IMR-90 (cell line): ENCODE measurements at regions not wholly inside any gene's neighbourhood (a gene's known extent, or its start where the extent isn't known, plus 50 kb on each side); places are given as distances from the start of the nearest gene placed in this dataset.

ENCODE experiments used
- ATAC-seq: fragments of 200-7000 bp; cut with Tn5 transposase; 2 replicates; pipeline ENCODE4 v1.9.1; 2020; ENCODE audit warnings: low read depth, mild to moderate bottlenecking, moderate library complexity
- BruUV-seq: library from RNA; stranded (reverse); fragments of 400-500 nt; replicated peaks from 2 replicates; lab custom pipeline; 2021; lab: Mats Ljungman, UMichigan
- CTCF ChIA-PET: fragments of 300-600 bp; formaldehyde crosslinking; extraction: SDS; loops from one replicate; lab custom pipeline; 2021; ENCODE audit warnings: antibody characterized with exemption; lab: Yijun Ruan, JAX
- POLR2A ChIA-PET: fragments of 300-600 bp; sonication (Branson Sonifier 250); formaldehyde crosslinking; loops from one replicate; lab custom pipeline; 2022; ENCODE audit warnings: antibody characterized with exemption; ENCODE audit not compliant: unreplicated experiment; lab: Charles Lee
- DNase-seq: peaks from one replicate; pipeline ENCODE4 v3.0.0; 2013
- H2AFZ ChIP-seq: replicated peaks from 2 replicates; pipeline ENCODE3; 2013; ENCODE audit warnings: low read length, mild to moderate bottlenecking; ENCODE audit not compliant: poor library complexity
- H2AK5ac ChIP-seq: 2 replicates; pipeline ENCODE4 v1.6.1; 2013; ENCODE audit warnings: low read depth, low read length, inconsistent platforms
- H2AK9ac ChIP-seq: replicated peaks from 2 replicates; pipeline ENCODE3; 2013; ENCODE audit warnings: mild to moderate bottlenecking, low read depth, low read length, moderate library complexity; ENCODE audit not compliant: poor library complexity
- H2BK120ac ChIP-seq: 2 replicates; pipeline ENCODE4 v1.6.1; 2013; ENCODE audit warnings: low read depth, low read length, inconsistent platforms
- H2BK15ac ChIP-seq: 3 replicates; pipeline ENCODE4 v1.6.1; 2013; ENCODE audit warnings: low read depth, low read length, inconsistent platforms
- H2BK20ac ChIP-seq: 2 replicates; pipeline ENCODE4 v1.6.1; 2013; ENCODE audit warnings: low read depth, mild to moderate bottlenecking, inconsistent platforms, low read length, moderate library complexity
- H2BK5ac ChIP-seq: 2 replicates; pipeline ENCODE4 v1.6.1; 2013; ENCODE audit warnings: mild to moderate bottlenecking, low read depth, low read length, inconsistent platforms; ENCODE audit not compliant: poor library complexity, severe bottlenecking
- H3K14ac ChIP-seq: replicated peaks from 2 replicates; pipeline ENCODE4 v1.6.1; 2013; ENCODE audit warnings: low read depth, low read length, inconsistent platforms
- H3K18ac ChIP-seq: 2 replicates; pipeline ENCODE4 v1.6.1; 2013; ENCODE audit warnings: low read depth, low read length, control low read depth
- H3K23ac ChIP-seq: 2 replicates; pipeline ENCODE4 v1.6.1; 2013; ENCODE audit warnings: low read depth, low read length, inconsistent platforms
- H3K27ac ChIP-seq: 2 replicates; pipeline ENCODE4 v1.5.1; 2013; ENCODE audit warnings: mild to moderate bottlenecking, control low read depth, low read length; ENCODE audit not compliant: insufficient read depth
- H3K27me3 ChIP-seq: 2 replicates; pipeline ENCODE4 v1.6.1; 2013; ENCODE audit warnings: low read length; ENCODE audit not compliant: control insufficient read depth, insufficient read depth
- H3K36me3 ChIP-seq: 2 replicates; pipeline ENCODE4 v1.6.1; 2013; ENCODE audit warnings: low read length, mixed read lengths; ENCODE audit not compliant: control insufficient read depth, insufficient read depth
- H3K4ac ChIP-seq: 2 replicates; pipeline ENCODE4 v1.6.1; 2013; ENCODE audit warnings: low read depth, low read length, inconsistent platforms
- H3K4me1 ChIP-seq: 2 replicates; pipeline ENCODE4 v1.6.1; 2013; ENCODE audit warnings: low read length, mixed read lengths; ENCODE audit not compliant: control insufficient read depth, insufficient read depth
- H3K4me2 ChIP-seq: 2 replicates; pipeline ENCODE4 v1.6.1; 2013; ENCODE audit warnings: low read depth, mild to moderate bottlenecking, control low read depth, low read length, moderate library complexity
- H3K4me3 ChIP-seq: 2 replicates; pipeline ENCODE4 v1.5.1; 2013; ENCODE audit warnings: low read depth, mild to moderate bottlenecking, control low read depth, low read length, moderate library complexity; ENCODE audit not compliant: insufficient read depth
- H3K56ac ChIP-seq: 2 replicates; pipeline ENCODE4 v1.6.1; 2013; ENCODE audit warnings: low read length, inconsistent platforms; ENCODE audit not compliant: insufficient read depth; ENCODE audit errors: extremely low read depth
- H3K79me1 ChIP-seq, 2 experiments: 2 replicates each; pipeline ENCODE4 v1.6.1; 2013; ENCODE audit warnings: low read length in 2 of 2, inconsistent platforms in 1 of 2, low read depth in 1 of 2
- H3K9ac ChIP-seq: 2 replicates; pipeline ENCODE4 v1.6.1; 2013; ENCODE audit warnings: low read depth, low read length, control low read depth
- H3K9me1 ChIP-seq: 2 replicates; pipeline ENCODE4 v1.6.1; 2013; ENCODE audit warnings: low read length, inconsistent platforms; ENCODE audit not compliant: insufficient read depth
- H3K9me3 ChIP-seq: 2 replicates; pipeline ENCODE4 v1.6.1; 2013; ENCODE audit warnings: low read length; ENCODE audit not compliant: control insufficient read depth, insufficient read depth
- H4K20me1 ChIP-seq: 2 replicates; pipeline ENCODE4 v1.6.1; 2013; ENCODE audit warnings: low read length, inconsistent platforms; ENCODE audit not compliant: insufficient read depth
- H4K5ac ChIP-seq: 2 replicates; pipeline ENCODE4 v1.6.1; 2013; ENCODE audit warnings: mild to moderate bottlenecking, low read depth, low read length, control low read depth
- H4K8ac ChIP-seq, 2 experiments: 2 replicates each; pipeline ENCODE4 v1.6.1; 2013; ENCODE audit warnings: low read depth in 2 of 2, low read length in 2 of 2, control low read depth in 1 of 2, inconsistent platforms in 1 of 2
- H4K91ac ChIP-seq: 2 replicates; pipeline ENCODE4 v1.6.1; 2013; ENCODE audit warnings: low read depth, low read length, inconsistent platforms; ENCODE audit not compliant: insufficient read depth
- MAFK ChIP-seq: IDR thresholded peaks from 2 replicates; pipeline ENCODE4 v1.6.1; 2012; ENCODE audit warnings: low read depth, low read length, improper control_type of control experiment
- MXI1 ChIP-seq: IDR thresholded peaks from 2 replicates; pipeline ENCODE4 v1.6.1; 2012; ENCODE audit warnings: low read depth, mild to moderate bottlenecking, low read length, moderate library complexity, borderline replicate concordance
- NFE2L2 ChIP-seq: fragments of 150-350 bp; IDR thresholded peaks from 2 replicates; pipeline ENCODE4 v1.6.1; 2016; ENCODE audit warnings: low read depth, mild to moderate bottlenecking, low read length
- POLR2A ChIP-seq: IDR thresholded peaks from 2 replicates; pipeline ENCODE4 v1.6.1; 2012; ENCODE audit warnings: mild to moderate bottlenecking, low read depth, low read length
- RAD21 ChIP-seq: IDR thresholded peaks from 2 replicates; pipeline ENCODE4 v1.6.1; 2012; ENCODE audit warnings: low read length, improper control_type of control experiment
- SMC3 ChIP-seq: fragments of 150-350 bp; IDR thresholded peaks from 2 replicates; pipeline ENCODE4 v1.6.1; 2016; ENCODE audit warnings: low read depth, mild to moderate bottlenecking, antibody characterized with exemption, low read length, moderate library complexity
- WGBS, 2 experiments: methylation state at CpG; one replicate each; pipeline versions ENCODE4 v1.1.5 to v1.1.7; 2013; ENCODE audit warnings: missing lambda C conversion rate in 2 of 2; ENCODE audit not compliant: insufficient read length in 1 of 2; ENCODE audit errors: extremely low coverage in 2 of 2; 5-methylcytosine and 5-hydroxymethylcytosine counted together
- dilution Hi-C: fragments of 300-500 bp; cut with HindIII; formaldehyde crosslinking; loops from one replicate; pipeline ENCODE4 v1.14.3; 2018; ENCODE audit warnings: low sequenced_read_pairs; ENCODE audit not compliant: unreplicated experiment
- in situ Hi-C: fragments of 300-500 bp; cut with MboI; formaldehyde crosslinking; loops from 3 replicates; pipeline ENCODE4 v1.14.3; 2019; ENCODE audit warnings: low sequenced_read_pairs, inconsistent platforms, mixed read lengths
- intact Hi-C: fragments of 100-400 bp; cut with micrococcal nuclease; formaldehyde crosslinking; loops from 2 replicates; pipeline ENCODE4 v1.10.0; 2022

DNA sequence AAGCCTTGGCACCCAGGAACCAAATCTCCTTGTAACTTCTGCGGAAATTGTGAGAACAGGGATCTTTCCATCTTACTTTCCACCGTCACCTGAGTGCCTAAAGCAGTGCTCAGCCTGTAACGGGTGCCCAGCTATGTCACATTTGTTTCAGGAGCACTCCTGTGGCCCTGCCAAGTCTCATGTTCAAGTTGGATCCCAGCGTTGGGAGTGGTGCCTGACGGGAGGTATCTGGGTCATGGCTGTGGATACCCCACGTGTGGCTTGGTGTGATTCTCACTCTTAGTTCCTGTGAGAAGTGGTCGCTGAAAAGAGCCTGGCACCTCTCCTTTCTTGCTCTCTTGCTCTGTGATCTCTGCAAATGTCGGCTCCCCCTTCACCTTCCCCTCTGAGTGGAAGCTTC is 114.9 kb downstream of the UQCRFS1 start:
- Histone ChIP-seq H3K9me3 (peaks cover under 1% of the 10 kb centered on the region; the same call in 1 of the 2 replicates), H4K91ac (no peak overlapping the region), H3K18ac (no peak overlapping the region), H3K4ac (no peak overlapping the region), H2AK9ac (no peak overlapping the region), H3K56ac (no peak overlapping the region), H3K14ac (no peak overlapping the region), H3K9me1 (no peaks in the 10 kb centered on the region), H3K27me3 (no peaks in the 10 kb centered on the region), H2AFZ (no peak overlapping the region), H3K23ac (no peak overlapping the region), H3K27ac (no peak overlapping the region), H4K5ac (no peak overlapping the region), H3K9ac (no peak overlapping the region), H2BK20ac (no peak overlapping the region), H3K4me1 (no peaks in the 10 kb centered on the region), H3K4me2 (no peak overlapping the region), H2AK5ac (no peak overlapping the region), H3K36me3 (no peaks in the 10 kb centered on the region), H4K8ac (no peak overlapping the region), H2BK15ac (no peak overlapping the region), H4K20me1 (no peaks in the 10 kb centered on the region), H2BK5ac (no peak overlapping the region), H2BK120ac (no peak overlapping the region), H3K4me3 (no peak overlapping the region), H3K79me1 (no peaks in the 10 kb centered on the region)
- in situ Hi-C loops, result no loop called here
- ChIA-PET CTCF (no interaction called here), POLR2A (no interaction called here)
- no TSS peak for BruUV-seq
- intact Hi-C loops, result no loop called here
- 73% methylated on average over 2 of the region's 8 CpGs; no CpG with 5 or more reads in 1 of the 2 experiments for WGBS, 2 experiments
- no peak for TF ChIP-seq NFE2L2
- no peak for TF ChIP-seq POLR2A
- TF ChIP-seq MXI1, result no peak
- TF ChIP-seq SMC3, result no peak
- TF ChIP-seq MAFK, result no peak
- TF ChIP-seq RAD21, result no peak
- ATAC-seq, result no peak
- dilution Hi-C loops, result no loop called here
- DNase-seq, result no peak
